ENCODE measurements at regions not wholly inside any gene's neighbourhood (a gene's known extent, or its start where the extent isn't known, plus 50 kb on each side); places are given as distances from the start of the nearest gene placed in this dataset.

DNA sequence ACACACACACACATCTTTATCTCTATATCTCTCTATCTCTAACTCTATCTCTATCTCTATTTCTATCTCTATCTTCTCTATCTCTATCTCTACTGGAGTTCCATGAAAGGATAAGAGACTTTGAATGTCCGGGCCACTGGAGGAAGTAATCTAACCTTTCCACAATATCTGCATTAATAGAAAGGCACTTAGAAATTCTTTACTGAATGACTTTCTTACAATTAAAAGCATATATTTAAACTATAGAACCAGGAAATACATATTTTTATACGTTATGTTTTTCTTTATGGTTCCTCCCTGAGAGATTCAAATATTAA, 234.9 kb downstream of the TRIB2 start:
- TF ChIP-seq, protein P1, sequence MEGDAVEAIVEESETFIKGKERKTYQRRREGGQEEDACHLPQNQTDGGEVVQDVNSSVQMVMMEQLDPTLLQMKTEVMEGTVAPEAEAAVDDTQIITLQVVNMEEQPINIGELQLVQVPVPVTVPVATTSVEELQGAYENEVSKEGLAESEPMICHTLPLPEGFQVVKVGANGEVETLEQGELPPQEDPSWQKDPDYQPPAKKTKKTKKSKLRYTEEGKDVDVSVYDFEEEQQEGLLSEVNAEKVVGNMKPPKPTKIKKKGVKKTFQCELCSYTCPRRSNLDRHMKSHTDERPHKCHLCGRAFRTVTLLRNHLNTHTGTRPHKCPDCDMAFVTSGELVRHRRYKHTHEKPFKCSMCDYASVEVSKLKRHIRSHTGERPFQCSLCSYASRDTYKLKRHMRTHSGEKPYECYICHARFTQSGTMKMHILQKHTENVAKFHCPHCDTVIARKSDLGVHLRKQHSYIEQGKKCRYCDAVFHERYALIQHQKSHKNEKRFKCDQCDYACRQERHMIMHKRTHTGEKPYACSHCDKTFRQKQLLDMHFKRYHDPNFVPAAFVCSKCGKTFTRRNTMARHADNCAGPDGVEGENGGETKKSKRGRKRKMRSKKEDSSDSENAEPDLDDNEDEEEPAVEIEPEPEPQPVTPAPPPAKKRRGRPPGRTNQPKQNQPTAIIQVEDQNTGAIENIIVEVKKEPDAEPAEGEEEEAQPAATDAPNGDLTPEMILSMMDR (IDR thresholded peaks at IDR 0.05): no peak
- ChIA-PET CTCF (interaction anchor here (2.0 to 2.7 kb wide), 2 partner anchors 20 to 56 kb away, joined by 9 to 10 read pairs; no protein-coding TSS in a partner anchor), POLR2A (interaction anchor here (1.3 kb wide), 1 partner anchor 17 kb away, joined by 3 read pairs; no protein-coding TSS in a partner anchor)
- H3K36me3 Mint-ChIP-seq (ENCODE audit: low read depth): no peaks in the 10 kb centered on the region
- no peaks in the 10 kb centered on the region for H3K9me3 Mint-ChIP-seq
- peaks cover 33% of the 10 kb centered on the region for H3K27me3 Mint-ChIP-seq
- intact Hi-C loops (cut with micrococcal nuclease): no loop called here
- ATAC-seq (no peak), DNase-seq (no peak)
- no peak overlapping the region for H3K27ac Mint-ChIP-seq
- peaks cover 6% of the 10 kb centered on the region for H3K4me1 Mint-ChIP-seq (ENCODE audit: low read depth)
- H3K4me3 Mint-ChIP-seq: no peak overlapping the region

DNA sequence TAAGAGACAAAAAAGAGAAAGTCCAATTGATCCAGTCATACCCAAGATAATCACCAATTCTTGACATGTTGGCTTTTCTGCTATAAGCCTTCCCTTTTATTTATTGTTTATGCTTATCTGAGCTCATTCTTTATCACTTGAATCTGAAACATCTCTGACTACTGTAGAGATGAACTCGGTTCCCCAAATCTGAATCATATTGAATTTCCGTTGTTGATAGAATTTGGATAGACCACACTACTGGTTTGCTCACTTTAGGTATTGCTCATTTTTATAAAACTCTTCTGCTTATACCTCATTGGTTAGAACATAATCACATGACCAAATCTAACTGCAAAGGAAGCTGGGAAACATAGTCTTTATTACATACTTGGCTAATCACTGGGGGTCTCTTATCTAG, 236.9 kb downstream of the TRIB2 start:
- Mint-ChIP-seq H3K4me3 (no peak overlapping the region), H3K27ac (no peak overlapping the region), H3K9me3 (no peaks in the 10 kb centered on the region), H3K4me1 (ENCODE audit: low read depth) (peaks cover 6% of the 10 kb centered on the region), H3K36me3 (ENCODE audit: low read depth) (no peaks in the 10 kb centered on the region), H3K27me3 (peaks cover 34% of the 10 kb centered on the region)
- TF ChIP-seq, protein P1 (IDR thresholded peaks at IDR 0.05): no peak
- CTCF ChIA-PET: interaction anchor here (2.0 to 2.7 kb wide), 2 partner anchors 22 to 54 kb away, joined by 9 to 10 read pairs; no protein-coding TSS in a partner anchor
- intact Hi-C loops (cut with micrococcal nuclease): no loop called here
- ATAC-seq (no peak), DNase-seq (no peak)
- POLR2A ChIA-PET: no interaction called here

DNA sequence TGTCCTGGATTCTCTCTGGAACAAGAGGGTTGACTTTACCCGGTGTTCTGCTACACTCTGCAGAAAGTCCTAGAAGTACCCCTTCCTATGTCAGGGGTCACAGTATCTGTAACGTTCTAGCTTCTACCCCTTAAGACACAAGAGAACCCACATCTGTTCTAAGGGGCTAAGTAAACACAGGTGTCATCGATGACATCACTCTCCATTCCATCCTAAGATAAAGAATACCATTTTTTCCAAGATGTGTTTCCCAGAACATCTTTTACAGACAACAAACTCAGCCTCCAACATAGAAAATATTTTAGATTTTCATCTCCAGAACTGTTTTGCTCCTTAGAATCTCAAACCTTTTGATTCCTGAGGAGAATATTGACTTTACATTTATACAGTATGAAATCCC, 239.1 kb downstream of the TRIB2 start:
- intact Hi-C loops (cut with micrococcal nuclease): no loop called here
- TF ChIP-seq, protein P1 (IDR thresholded peaks at IDR 0.05): no peak
- H3K4me3 Mint-ChIP-seq: no peak overlapping the region
- DNase-seq: no peak
- H3K36me3 Mint-ChIP-seq (ENCODE audit: low read depth): no peaks in the 10 kb centered on the region
- CTCF ChIA-PET: interaction anchor here (0.9 to 2.5 kb wide), 3 partner anchors 12 to 51 kb away, joined by 3 to 9 read pairs (median 4); no protein-coding TSS in a partner anchor
- no peak for ATAC-seq
- H3K27me3 Mint-ChIP-seq: peaks cover 32% of the 10 kb centered on the region
- H3K27ac Mint-ChIP-seq: no peak overlapping the region
- H3K4me1 Mint-ChIP-seq (ENCODE audit: low read depth): no peaks in the 10 kb centered on the region
- POLR2A ChIA-PET: no interaction called here
- H3K9me3 Mint-ChIP-seq: peaks cover 3% of the 10 kb centered on the region

DNA sequence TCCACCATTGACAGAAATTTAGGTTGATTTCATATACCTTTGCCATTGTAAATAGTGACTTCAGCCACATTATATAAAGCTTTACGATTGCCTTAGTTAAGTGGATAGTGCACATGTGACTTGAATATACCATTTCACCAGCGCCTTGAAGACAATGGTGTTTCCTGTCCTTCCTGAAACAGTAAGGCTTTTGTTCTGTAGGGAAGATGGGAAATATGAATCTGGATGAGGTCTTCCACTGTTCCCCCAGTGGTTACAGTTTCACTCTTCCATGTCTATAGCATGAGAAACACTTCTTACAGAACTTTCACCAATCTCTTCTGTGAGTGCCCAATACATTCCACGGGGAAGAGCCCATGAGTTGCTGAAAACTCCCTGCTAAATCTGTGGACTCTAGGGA, 240.5 kb downstream of the TRIB2 start:
- no peak for DNase-seq
- H3K36me3 Mint-ChIP-seq (ENCODE audit: low read depth): no peaks in the 10 kb centered on the region
- H3K27me3 Mint-ChIP-seq: peaks cover 31% of the 10 kb centered on the region
- ATAC-seq: no peak
- peaks cover 3% of the 10 kb centered on the region for H3K9me3 Mint-ChIP-seq
- intact Hi-C loops (cut with micrococcal nuclease): no loop called here
- POLR2A ChIA-PET: no interaction called here
- CTCF ChIA-PET: interaction anchor here (2.5 kb wide), 1 partner anchor 50 kb away, joined by 9 read pairs; no protein-coding TSS in a partner anchor
- H3K27ac Mint-ChIP-seq: no peak overlapping the region
- H3K4me1 Mint-ChIP-seq (ENCODE audit: low read depth): no peaks in the 10 kb centered on the region
- H3K4me3 Mint-ChIP-seq: no peak overlapping the region
- TF ChIP-seq, protein P1 (IDR thresholded peaks at IDR 0.05): no peak

DNA sequence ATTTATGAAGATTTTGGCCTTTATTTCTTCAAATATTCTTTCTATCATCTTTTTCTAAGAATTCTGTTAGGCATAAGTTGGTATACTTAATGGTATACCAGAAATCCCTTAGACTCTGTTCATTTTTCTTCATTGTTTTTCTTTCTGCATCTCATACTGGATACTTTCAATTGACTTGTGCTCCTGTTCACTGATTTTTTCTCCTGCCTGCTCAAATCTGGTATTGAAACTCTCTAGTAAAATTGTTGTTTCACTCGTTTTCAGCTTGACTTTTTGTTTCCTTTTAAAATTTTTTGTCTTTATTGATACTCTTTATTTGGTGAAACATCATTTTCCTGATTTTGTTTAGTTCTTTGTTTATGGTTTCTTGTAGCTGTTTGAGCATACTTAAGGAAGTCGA, 243.2 kb downstream of the TRIB2 start:
- ATAC-seq: no peak
- peaks cover 10% of the 10 kb centered on the region for H3K4me1 Mint-ChIP-seq (ENCODE audit: low read depth)
- H3K27ac Mint-ChIP-seq: no peak overlapping the region
- intact Hi-C loops (cut with micrococcal nuclease): no loop called here
- POLR2A ChIA-PET: no interaction called here
- CTCF ChIA-PET: interaction anchor here (1.2 to 1.7 kb wide), 3 partner anchors 9 to 231 kb away, joined by 3 read pairs; no protein-coding TSS in a partner anchor
- TF ChIP-seq, protein P1 (IDR thresholded peaks at IDR 0.05): no peak
- no peak overlapping the region for H3K4me3 Mint-ChIP-seq
- DNase-seq: no peak
- H3K36me3 Mint-ChIP-seq (ENCODE audit: low read depth): no peaks in the 10 kb centered on the region
- H3K27me3 Mint-ChIP-seq: peaks cover 21% of the 10 kb centered on the region
- H3K9me3 Mint-ChIP-seq: peaks cover 3% of the 10 kb centered on the region

Data from activated CD8-positive, alpha-beta T cell treated with anti-CD3 and anti-CD28 coated beads for 36 hours (primary cell).